ENCODE measurements at regions not wholly inside any gene's neighbourhood (a gene's known extent, or its start where the extent isn't known, plus 50 kb on each side); places are given as distances from the start of the nearest gene placed in this dataset.

GRCh38 chr15:46714950-46715349 lies 1002.4 kb upstream of the SEMA6D start:
- no peak for DNase-seq (ENCODE audit: low spot score in 2 of 2)
- no peak for FAIRE-seq

DNA sequence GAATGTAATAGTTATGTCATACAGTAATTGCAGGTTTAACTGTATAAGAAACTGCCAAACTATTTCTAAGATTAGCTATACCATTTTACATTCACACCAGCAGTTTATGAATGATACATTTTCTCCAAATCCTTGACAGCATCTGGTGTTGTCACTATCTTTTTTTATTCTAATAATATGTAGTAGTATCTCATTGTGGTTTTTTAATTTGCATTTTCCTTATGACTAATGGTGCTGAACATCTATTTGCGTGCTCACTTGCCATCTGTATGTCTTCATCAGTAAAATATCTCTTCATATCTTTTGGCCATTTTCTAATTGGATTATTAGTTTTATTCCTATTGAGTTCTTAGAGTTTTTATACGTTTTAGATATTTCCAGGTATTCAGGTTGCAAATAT lies 994.0 kb upstream of the SEMA6D start:
- FAIRE-seq = no peak
- DNase-seq (ENCODE audit: low spot score in 2 of 2) = no peak

DNA sequence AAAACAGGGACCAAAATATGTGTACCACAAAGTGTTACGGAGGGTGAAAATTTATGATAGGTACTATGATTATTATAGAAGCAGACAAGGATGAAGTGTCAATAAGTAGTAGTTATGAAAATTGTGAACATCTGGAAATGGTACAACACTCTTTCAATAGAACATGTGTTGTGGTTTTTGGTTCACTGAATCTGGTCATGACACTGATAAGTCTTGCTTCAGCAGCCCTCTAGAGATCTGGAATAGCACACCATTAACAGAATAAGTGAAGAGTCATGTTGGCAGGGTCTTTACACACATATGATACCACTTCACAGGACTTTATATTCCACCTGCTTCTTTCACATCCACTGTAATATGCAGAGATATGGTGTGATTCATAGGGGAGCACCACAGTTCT lies 985.2 kb upstream of the SEMA6D start:
- DNase-seq (ENCODE audit: low spot score in 2 of 2) (no peak), FAIRE-seq (no peak)

DNA sequence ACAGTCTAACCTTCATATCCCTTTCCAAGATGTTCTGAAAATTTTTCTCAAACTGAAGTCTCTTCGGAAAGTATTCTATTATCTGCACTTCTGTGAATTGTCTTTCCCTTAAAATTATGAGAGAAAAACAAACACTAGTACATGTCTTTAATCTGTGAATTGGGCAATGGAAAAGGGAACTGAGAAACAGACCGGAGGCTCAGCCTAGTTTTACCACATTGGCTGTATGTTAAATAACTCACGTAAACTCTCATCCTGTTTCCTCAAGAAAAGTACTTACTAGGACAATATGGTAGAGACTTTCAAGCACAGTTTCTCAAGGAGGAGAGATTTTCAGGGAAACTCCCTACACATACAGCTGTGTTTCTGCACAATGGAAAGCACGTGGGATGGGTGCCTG lies 982.2 kb upstream of the SEMA6D start:
- FAIRE-seq (no peak), DNase-seq (ENCODE audit: low spot score in 2 of 2) (no peak)

DNA sequence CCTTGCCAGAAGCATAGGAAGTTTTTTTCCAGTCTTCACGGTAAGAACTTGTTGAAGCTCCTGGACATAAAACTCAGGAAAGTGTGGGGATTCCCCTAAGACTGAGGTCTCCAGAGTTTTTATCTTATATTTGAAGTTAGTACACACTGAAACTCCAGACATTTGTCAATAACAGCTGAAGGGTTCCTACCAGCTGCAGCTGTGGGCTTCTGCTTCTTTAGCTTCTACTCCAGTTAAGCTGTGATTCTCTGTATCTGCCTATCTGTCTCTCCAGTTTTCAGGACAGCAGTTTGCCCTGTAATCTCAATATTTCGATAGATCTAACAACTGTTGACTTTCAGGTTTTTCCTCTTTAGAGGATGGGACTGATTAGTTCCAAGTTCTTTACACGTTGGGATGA lies 966.0 kb upstream of the SEMA6D start:
- FAIRE-seq (no peak), DNase-seq (ENCODE audit: low spot score in 2 of 2) (no peak)

GRCh38 chr15:46753946-46754345 lies 963.4 kb upstream of the SEMA6D start:
- DNase-seq (ENCODE audit: low spot score in 2 of 2) (no peak), FAIRE-seq (no peak)

DNA sequence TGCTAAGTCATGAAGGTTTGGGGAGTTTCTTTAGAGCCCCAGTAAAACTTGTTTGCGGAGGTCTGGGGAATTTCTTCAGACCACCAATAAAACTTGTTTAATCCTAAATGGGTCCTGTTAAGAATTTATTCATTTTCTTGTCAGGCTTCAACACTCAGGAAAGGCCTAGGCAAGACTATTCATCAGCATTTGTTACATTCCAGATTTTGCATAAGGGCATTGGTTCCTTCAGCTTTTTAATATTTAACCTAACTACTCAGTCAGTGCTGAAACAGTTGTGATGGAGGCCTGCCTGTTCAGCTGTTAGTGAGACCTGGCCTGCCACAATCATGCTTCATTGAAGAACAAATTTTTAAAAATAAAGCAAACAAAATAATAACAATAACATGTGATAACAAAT lies 954.2 kb upstream of the SEMA6D start:
- DNase-seq (ENCODE audit: low spot score in 2 of 2) = no peak
- no peak for FAIRE-seq

DNA sequence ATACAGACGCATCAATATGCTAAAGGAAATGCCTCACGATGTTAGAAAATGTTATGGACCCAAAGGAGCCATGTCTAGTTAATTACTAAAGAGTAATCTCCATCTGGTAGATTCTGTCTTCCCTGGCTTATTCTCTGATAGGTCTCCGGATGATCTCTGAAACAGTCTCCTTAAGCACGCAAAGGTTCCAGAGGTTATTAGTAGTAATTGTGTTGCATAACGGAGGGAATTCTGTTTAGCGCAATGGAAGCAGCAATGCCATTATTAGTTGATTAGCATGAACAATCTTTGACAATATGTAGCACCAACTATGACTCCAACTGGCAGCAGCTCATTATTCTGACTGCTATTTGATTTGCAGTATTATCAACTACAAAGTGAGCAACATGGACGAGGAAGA lies 952.5 kb upstream of the SEMA6D start:
- DNase-seq (ENCODE audit: low spot score in 2 of 2) (no peak), FAIRE-seq (no peak)

GRCh38 chr15:46766021-46766420 lies 951.3 kb upstream of the SEMA6D start:
- FAIRE-seq (no peak), DNase-seq (ENCODE audit: low spot score in 2 of 2) (no peak)

DNA sequence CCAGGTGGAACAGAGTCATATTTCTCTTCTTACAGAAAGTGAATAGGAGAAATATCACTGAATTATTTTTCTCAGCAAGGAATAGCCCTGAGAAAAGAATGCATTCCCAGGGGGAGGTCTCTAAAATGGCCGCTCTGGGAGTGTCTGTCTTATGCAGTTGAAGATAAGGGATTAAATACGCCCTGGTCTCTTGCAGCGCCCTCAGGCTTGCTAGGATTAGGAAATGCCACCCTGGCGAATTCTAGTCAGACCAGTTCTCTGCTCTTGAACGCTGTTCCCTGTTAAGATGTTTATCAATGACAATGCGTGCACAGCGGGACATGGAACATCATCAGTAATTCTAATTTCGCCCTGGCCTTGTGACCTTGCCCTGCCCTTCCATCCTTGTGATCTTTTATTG lies 949.0 kb upstream of the SEMA6D start:
- no peak for DNase-seq (ENCODE audit: low spot score in 2 of 2)
- no peak for FAIRE-seq

GRCh38 chr15:46773016-46773415 lies 944.3 kb upstream of the SEMA6D start:
- no peak for FAIRE-seq
- no peak for DNase-seq (ENCODE audit: low spot score in 2 of 2)

GRCh38 chr15:46778876-46779275 lies 938.4 kb upstream of the SEMA6D start:
- no peak for FAIRE-seq
- DNase-seq (ENCODE audit: low spot score in 2 of 2) = no peak

DNA sequence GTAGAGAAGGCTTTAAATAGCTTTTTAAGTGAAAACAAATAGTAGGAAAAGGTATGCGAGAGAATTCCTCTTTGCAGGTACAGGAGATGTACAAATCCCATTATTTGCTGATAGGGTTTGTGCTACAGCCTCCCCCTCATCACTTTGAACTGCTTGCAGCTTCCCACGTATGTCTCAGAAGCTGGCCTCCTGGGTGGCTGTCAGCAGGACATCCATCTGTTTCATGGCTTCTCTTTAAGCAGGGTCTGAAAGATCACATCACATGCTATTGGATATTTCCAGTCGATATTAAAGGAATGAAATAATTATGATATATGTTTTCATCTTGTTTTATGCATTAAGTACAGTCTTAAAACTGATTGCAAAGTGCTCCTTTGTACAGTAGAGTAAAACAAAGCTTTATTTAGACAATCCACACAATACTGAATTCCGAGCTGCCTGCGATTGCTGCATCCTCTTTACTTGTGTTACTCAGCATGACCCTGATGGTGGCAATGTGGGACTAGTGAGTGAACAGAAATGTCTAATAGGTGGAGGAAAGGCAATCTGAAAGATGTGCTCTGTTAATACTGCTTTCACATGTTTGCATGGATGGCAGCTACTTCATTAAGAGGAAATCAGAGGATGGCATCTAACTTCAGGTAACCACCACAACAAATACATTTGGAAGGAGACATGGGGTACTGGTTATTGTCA lies 930.6 kb upstream of the SEMA6D start:
- no peak for DNase-seq (ENCODE audit: low spot score in 2 of 2)

DNA sequence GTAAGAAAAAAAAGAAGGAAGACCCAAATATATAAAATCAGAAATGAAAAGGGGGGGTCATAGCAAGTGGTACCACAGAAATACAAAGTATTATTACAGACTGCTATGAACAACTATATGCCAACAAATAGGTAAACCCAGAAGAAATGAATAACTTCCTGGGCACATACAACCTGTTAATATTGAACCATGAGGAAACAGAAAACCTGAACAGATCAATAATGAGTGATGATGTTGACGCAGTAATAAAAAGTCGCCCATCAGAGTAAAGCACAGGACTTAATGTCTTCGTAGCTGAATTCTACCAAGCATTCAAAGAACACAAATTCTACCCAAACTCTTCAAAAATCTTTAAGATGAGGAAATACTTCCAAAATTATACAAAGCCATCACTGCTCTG lies 921.6 kb upstream of the SEMA6D start:
- DNase-seq (ENCODE audit: low spot score in 2 of 2) (no peak), FAIRE-seq (no peak)

More for the DNA sequence above, 930.6 kb upstream of the SEMA6D start:
- no peak for FAIRE-seq

- FAIRE-seq (no peak), DNase-seq (ENCODE audit: low spot score in 2 of 2) (no peak)
Observed at GRCh38 chr15:46808834-46809233, 908.5 kb upstream of the SEMA6D start.

DNA sequence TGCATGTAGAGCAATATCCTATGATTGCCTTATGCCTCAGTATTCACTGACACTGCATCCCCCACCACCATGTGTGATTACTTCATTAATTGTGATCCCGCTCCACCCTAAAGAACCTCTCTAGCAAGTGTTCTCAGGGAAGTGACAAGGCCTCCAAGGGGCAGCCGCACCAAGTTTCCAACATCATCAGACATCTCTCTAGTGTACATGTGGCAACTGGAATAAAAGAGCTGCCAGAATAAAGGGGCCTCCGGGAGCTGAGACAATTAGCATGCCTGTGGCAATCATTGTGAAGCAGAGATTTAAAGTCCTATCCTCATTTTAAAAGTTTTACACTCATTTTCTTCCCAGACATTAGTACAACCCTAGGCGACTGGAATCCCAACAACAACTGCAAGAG lies 902.1 kb upstream of the SEMA6D start:
- DNase-seq (ENCODE audit: low spot score in 2 of 2) = no peak
- FAIRE-seq = no peak

DNA sequence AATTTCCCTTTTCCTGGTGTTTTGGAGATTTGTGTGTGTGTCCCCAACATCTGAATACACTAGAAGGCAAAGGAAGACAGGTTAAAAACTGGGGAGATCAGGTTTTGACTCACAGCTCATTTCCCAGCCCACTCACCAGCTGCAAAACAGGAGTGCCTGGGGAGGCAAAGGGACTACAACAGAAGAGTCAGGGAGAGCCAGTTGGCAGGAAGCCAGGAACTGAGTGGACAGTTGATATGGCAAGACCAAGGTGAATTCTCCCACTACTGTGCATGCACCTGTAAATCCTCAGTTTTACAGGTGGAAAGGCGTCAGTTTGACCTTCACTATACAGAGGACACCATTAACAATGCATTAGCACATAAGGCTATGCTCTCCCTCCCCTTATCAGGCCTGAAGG lies 901.5 kb upstream of the SEMA6D start:
- FAIRE-seq (no peak), DNase-seq (ENCODE audit: low spot score in 2 of 2) (no peak)

GRCh38 chr15:46848704-46849103 lies 868.6 kb upstream of the SEMA6D start:
- DNase-seq (ENCODE audit: low spot score in 2 of 2) = no peak
- FAIRE-seq = no peak

GRCh38 chr15:46853600-46853999 lies 863.7 kb upstream of the SEMA6D start:
- no peak for FAIRE-seq
- DNase-seq (ENCODE audit: low spot score in 2 of 2) = no peak

GRCh38 chr15:46854564-46854963 lies 862.7 kb upstream of the SEMA6D start:
- DNase-seq (ENCODE audit: low spot score in 2 of 2) (no peak), FAIRE-seq (no peak)

DNA sequence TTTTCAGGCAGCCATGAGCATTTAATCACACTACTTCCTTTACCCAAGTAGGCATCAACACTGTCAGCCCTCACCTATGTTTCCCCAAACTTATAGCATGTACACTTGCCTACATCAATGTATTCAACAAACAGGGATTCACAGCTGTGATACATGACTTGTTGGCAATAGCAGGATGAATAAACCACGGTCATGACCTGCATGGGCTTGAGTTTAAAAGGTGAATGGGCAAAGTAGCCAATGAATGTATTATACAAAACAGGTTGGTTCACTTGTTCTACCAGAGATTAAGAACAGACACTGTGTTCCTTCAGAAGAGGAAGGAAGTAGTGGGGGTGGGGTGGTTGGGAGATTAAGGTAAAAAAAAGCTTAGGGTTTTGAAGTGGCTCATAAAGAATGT lies 861.9 kb upstream of the SEMA6D start:
- FAIRE-seq = no peak
- no peak for DNase-seq (ENCODE audit: low spot score in 2 of 2)

GRCh38 chr15:46856839-46857502 lies 860.3 kb upstream of the SEMA6D start:
- FAIRE-seq = no peak
- DNase-seq (ENCODE audit: low spot score in 2 of 2) = no peak

- no peak for DNase-seq (ENCODE audit: low spot score in 2 of 2)
- FAIRE-seq = no peak
Observed at GRCh38 chr15:46858150-46858549, 859.2 kb upstream of the SEMA6D start.
